EL (cell line): ENCODE measurements at regions not wholly inside any gene's neighbourhood (a gene's known extent, or its start where the extent isn't known, plus 50 kb on each side); places are given as distances from the start of the nearest gene placed in this dataset.
A peak's percentile ranks its signal among the peaks of the same experiment; 100 is the strongest.

Experiments used
- DNase-seq: peaks from one replicate; pipeline ENCODE4 v3.0.0-alpha.2; 2016

DNA sequence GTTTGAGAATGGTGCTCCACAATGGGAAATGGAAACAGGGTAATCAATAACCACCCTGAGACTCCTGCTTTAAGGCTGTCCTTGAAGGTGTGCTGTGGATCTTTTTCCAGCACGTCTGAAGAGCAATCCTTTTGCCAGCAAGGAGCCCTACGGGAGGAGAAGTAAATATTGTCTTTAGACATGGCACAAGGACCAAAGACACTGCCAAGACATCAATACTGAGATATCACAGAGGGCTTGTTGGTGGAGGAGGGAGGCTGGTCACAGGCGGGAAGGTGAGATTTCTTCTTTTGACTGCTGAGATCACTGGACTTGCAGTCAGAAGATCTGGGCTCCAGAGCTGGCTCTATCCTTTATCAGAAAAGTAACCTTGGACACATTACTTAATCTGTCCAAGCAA lies 135.0 kb upstream of the ZNF462 start:
- no peak for DNase-seq

DNA sequence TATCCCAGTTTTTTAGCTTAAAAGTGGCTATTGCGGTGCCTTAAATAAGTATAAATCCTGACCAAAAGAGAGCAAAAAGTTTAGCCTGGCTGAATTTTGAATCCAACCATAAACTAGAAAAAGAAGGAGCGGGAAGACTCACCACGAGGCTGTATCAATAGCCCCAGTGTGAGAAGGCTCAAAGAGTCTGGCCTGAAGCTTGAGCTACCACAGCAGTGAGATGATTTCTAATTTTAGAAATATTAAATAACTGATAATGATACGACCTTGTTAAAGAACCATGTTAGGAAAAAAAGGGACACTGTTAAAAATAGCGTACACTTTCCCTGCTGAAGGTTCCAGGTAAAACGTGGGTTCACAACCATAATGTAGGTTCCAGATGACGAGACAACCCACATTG lies 134.1 kb upstream of the ZNF462 start:
- no peak for DNase-seq

DNA sequence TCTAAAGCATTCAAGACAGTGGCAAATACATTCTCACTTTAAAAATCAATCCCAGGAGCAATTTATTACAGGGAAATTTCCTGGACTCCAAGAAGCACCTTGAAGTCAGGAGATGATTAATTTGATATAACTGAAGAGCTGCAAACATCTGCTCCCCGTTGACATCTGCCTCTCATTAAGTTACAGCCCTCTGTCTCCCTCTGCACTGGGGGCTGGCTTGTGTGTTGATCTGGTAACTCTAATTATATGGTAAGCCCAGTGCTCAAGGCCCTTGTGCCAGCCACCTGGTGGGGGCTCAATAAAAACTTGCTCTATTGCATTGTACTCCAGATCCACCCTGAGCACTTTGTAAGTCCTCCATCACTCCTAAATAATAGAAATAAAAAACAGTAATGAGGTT lies 131.1 kb upstream of the ZNF462 start:
- no peak for DNase-seq

DNA sequence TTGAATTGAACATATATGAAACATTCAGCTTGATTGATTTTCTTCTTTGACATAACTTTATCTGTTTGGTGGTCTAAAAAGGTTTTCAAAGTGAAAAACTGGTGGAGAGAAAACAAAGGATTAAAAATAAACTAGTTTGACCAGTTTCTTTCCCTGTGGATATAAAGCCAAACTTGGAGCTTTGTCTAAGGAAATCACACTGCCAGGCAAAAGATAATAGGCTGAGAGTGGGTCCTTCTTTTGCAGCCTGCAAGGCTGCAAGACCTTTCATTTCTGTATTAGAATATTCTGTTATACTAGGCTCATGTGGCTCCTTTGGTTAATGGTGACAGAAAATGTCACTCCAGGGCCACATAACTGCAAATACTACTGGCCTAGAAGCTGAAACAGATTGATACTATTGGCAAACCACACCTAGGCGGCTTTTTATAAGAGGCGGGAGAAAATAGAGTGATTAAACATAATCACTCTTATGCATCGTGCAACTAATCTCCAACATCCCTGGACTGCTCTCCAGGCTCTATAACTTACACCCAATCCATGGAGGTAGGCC lies 129.1 kb upstream of the ZNF462 start:
- no peak for DNase-seq

DNA sequence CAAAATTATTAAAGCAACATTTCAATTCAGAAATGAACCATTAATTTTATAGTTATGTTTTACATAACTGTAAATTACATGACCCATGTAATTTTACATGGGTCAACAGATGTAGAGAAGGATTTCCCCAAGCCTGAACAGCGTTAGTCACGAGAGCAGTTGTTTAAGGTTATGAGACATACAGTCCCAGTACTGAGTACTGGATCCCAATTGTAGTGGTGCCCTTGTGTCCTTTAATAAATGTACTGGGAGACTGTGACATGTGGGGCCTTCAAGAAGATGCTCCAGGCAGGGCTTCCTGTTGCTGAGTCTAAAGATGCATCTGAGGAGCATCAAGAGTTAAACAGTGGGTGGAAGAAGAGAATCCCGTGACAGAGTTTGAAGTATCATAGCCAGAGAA lies 125.5 kb upstream of the ZNF462 start:
- no peak for DNase-seq

DNA sequence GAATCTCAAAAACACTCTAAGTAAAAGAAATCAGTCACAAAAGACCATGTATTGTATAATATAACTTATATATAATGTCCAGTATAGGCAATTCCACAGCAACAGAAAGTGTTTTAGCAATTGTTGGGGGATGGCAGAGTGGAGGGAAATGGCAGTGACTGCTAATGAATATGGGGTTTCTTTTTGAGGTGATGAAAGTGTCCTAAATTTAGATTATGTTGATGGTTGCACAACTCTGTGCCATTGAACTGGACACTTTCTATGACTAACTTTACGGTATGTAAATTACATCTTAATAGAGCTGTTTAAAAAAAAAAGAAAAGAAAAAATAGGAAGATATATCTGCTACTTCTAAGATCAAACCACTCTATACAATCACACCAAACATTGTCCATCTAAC lies 124.9 kb upstream of the ZNF462 start:
- no peak for DNase-seq

DNA sequence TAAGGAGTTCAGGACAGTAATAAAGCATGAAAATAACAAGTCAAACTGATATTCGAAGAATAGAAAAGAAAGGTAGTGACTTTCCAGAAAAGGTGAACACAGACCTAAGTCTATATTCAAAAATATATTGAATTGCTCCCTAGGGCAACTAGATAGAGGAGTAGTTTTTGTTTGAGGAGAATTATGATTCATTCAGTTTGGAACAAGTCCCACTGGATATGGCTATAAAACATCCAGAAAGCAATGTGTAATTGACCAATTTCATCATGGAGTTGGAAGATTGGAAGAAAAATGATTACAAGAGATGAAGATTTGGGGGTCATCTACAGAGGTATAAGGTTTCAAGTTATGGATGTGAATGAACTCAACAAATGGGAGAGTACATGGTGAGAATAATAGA lies 117.5 kb upstream of the ZNF462 start:
- peak; percentile 48 for DNase-seq

DNA sequence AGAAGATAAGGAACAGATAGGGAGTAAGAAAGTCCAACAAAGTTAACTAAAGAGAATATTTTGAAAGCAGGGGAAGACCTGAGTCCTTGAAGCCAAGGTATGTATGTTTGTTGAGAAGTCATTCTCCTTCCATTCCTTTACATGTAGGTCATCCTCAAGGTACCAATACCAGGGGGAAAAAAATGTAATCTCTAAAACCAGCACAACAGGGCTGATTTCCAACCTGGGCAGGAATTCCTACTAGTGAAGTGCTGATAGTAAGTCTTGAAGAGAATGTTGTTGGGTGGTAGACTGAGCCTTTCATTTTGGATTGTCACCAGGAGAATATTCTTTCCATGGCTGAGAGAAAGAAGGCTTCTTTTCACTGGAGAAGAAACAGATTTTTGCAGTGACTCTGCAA lies 117.1 kb upstream of the ZNF462 start:
- no peak for DNase-seq

DNA sequence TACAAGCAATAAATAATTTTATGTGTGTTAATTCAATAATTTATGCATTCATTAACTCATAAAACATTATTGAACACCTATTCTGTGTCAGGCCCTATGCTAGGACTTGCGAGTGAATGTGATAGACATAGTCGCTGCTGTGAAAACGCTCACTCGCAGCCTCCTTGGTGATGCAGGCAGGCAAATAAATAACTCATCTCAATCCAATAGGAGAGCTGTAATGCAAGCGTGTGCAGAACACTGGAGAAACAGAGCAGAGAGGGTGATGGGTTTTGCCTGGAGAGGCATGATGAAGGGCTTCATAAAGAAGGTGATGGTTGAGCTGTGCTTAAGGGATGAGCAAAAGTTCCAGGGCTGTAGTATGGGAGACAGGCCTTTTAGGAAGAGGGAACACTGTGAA lies 111.3 kb upstream of the ZNF462 start:
- no peak for DNase-seq

DNA sequence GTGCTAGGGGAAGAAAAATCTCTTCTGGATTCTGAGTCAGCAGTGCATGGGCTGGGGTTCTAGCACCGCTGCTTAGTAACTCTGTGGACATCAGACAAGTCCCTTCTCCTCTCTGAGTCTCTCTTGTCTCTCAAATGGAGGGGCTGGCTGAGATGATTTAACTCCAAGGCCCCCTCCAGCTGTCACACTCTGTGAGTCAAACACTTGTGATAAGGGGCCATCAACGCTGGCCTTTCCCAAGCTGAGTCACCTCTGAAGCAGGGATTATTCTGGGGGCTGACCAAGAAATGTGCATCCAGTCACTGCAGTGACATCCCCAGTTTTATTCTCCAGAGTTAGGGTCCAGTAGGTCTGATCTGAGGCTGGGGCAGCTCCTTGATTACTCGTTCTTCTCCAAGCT lies 110.4 kb upstream of the ZNF462 start:
- DNase-seq: peak; percentile 25

DNA sequence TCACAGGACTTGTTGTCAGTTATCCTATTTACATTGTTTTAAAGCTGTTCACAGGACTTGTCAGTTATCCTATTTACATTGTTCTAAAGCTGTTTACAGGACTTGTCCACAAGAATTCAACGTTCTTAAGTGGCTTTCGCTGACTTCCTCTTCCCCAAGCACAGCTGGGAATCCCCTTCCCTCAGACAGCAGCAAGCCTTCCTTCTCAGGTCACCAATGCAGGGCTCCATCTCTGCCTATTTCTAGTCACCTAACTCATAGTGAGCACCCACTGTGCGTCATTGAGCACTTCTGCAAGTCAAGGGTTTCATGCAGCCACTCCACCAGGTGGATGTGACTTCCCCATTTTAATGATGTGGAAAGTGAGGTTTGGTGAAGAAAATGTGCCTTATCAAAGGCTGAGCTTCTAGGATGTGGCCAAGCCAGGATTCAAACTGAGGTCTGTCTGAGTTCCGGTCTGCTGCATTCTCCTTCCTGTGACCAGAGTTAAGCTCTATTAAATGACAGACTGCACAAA lies 109.8 kb upstream of the ZNF462 start:
- no peak for DNase-seq

DNA sequence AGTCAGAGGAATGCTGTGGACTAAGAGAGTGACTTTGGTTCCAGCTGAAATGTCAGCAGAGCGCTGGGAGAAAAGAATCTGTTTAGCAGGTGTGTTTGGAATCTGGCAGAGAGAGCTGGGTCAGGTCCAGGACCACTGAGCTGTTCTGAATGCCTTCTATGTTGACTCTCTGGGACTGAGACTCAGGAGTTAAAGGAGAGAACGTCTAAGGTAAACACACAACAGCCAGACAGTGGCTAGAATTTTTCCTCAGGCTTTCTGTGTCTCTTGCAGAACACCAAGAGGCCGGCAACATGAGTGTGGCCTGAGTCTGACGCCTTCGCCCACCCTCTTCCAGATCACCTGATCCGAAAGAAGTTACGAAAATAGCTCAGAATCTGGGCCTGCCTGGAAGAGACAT lies 107.2 kb upstream of the ZNF462 start:
- DNase-seq: no peak

DNA sequence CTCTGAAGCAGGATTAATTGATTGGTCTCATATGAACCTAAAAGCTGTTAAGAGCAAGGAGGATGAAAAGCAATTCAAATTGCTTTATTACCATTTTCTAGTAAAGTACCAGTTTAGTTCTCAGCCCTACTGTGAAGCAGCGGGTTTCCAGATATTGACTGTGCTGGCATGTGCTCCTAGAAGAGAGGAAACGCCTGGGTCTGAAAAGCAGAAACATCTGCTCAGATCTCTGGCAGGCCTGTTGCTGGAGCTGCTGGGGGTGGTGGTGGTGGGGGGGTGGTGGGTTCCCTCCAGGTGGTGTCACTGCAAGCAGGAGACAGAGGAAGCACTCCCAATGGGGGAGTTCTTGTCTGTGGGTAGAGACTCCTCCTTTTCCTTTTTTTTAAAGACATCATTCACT lies 105.5 kb upstream of the ZNF462 start:
- DNase-seq: no peak

DNA sequence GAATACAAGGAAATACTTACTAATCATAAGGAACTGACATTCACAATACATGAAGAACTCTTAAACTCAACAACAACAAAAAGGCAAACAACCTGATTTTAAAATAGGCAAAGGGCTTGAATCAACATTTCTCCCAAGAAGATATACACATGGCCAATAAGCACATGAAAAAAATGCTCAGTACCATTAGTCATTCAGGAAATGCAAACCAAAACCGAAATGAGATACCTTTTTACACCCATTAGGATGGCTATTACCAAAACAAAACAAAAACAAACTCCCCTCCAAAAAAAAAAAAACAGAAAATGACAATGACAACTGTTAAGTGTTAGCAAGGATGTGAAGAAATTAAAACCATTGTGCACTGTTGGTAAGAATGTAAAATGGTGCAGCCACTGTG lies 104.1 kb upstream of the ZNF462 start:
- peak; percentile 31 for DNase-seq

DNA sequence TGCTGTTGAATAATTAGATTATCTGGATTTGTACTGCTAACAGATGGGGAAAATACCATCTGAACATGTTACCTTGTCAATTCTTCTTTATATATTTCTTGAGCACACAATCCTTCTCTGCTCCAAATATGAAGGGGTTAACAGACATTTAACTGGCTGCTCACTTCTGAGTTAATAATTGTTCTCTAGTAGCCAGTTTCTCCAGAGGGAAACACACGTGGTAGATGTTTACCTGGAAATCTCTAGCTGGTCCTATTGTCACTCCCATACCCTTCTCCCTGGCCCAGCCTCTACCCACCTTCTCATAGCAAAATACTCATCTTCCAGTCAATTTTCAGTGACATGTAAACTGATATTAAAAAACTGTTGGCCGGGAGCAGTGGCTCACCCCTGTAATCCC lies 101.5 kb upstream of the ZNF462 start:
- no peak for DNase-seq

DNA sequence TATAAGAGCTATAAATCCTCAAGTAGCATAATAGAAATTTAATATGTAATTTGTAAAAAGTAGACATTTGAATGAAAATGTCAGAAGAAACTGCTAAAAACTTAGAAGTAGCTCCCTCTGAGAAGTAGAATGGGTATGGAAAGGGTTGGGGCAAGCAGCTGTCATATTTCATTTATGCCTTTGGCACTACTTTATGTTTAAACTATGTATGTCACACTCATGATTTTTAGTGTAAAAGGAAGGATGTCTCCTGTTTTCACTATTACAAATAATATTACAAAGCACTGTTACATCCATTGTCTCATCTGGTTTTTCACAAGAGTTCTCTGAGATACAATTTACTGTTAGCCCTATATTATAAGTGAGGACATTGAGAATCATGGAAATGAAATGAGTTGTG lies 96.3 kb upstream of the ZNF462 start:
- DNase-seq: no peak

DNA sequence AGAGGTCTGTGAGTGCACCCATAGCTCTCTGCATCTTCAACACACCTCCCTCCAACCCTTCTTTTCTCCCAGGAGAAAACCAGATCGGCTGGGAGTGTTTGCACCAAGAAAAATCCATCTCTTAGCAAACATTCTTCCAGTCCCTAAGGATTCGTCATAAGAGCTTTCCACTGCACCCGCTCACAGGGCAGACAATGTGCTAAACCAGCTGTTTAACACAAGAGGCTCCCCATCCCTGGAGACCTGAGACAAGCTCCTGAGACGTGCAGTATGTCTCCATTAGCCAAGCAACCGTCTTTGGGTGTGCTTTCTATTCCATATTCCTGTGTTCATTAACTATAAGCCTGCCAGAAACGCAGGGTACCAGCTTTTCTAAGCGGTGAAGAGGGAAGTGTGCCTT lies 93.6 kb upstream of the ZNF462 start:
- no peak for DNase-seq

DNA sequence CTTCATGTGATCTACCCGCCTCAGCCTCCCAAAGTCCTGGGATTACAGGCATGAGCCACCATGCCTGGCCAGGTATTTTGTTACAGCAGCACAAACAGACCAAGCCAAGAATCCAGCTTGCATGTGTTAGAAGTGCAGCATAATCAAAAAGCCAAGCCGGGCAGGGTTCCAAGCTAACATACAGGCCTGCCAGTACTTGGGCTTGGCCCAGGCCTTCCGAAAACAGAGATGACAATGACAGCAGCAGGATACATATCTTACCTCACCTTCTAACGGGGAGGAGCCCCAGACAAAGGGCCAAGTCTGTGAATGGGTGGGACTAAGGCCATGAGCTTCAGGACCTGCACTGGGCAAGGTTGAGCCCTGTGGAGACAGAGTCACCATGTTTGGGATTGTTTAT lies 91.4 kb upstream of the ZNF462 start:
- DNase-seq: no peak

DNA sequence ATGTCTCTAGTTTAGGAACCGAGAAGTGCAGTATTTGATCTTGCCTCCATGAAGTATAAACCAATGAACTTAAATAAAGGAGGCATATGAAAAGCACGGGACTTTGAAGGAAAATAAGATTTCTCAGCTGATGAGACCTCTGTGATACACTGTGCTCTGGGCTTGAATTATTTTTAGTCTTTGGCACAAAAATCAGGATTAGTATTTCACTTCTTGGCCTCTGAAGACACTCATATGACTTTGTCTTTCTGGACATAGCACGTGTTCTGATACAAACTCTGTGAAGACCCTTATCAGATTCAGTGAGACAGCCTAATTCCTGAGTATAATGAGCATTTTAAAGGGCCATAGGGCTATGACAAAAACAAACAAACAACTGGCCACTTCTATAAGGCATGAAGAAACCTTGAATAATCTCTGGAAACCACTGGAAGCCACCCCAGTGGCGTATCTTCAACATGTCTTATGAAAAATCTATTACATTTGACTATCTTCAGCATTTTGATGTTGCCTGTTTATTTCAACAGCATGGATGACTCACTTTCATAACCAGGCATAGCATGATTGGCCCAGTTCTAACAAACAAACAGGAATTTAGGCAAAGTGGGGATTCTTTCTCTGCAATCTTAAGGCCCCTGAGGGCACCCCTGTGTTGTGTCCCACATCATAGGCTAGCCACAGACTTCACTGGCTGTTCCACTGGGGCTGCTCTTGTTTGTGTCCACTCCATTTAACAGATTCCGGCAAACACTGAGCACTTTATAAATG lies 90.3 kb upstream of the ZNF462 start:
- DNase-seq: peak; percentile 20

DNA sequence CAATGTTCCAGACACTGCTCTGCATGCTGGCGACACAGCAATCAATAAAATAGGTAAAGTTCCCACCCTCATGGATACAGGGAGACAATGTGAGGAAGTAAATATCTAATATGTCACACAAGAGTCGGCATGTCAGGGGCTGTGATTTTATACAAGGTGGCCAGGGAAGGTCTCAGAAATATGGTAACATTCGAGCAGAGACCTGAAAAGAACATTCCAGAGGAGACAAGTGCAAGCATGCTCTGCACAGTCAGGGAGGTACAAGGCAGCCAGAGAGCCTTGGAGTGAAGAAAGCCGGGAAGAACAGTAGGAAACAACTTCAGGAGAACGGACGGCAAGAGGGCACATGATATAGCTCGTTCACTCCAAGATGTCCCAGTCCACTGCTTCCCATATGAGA lies 89.2 kb upstream of the ZNF462 start:
- no peak for DNase-seq

DNA sequence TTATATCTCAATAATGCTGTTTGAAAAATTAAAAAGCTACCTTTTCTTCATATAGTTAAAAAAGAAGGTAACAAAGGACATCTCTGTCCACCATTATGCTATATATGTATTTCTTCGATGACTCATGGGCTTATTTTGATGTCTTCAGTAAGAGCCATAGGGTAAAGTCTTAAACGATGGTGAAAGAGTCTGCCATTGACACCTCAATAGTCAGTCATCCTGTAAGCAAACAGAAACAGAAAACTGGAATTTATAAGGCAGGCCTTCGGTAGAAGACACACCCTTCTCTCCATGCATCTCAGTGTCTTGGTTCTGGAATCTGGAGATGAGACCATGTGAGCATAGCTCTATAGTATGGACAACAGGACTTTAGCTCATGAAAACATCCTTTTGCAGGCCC lies 87.0 kb upstream of the ZNF462 start:
- DNase-seq: no peak

DNA sequence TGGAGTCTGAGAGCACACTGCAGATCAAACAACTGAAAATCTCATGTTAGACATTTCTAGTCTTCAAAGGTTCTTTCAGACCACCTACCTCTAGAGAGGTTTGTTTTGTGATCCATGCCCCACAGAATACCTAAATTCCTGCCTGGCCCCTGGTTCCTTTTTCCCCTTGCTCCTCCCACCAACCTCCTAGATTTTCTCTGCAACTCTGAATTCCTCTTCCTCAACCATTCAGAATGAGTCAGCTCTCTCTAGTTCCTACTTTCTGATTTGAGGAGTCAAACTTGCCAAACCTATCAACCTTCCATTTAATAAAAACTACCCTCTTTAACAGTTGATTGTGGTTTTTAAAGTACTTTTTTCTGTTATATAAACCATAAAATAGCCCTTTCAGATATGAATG lies 83.2 kb upstream of the ZNF462 start:
- DNase-seq: no peak

DNA sequence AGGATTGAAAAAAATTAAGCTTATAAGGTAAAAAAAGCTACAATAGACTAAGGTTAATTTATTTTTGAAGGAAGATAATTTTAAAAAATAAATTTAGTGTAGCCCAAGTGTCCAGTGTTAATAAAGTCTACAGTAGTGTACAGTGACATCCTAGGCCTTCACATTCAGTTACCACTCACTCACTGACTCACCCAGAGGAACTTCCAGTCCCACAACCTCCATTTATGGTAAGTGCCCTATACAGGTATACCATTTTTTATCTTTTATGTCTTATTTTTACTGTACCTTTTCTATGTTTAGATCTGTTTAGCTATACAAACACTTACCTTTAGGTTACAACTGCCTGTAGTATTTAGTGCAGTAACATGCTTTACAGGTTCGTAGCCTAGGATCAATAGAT lies 79.8 kb upstream of the ZNF462 start:
- DNase-seq: no peak

DNA sequence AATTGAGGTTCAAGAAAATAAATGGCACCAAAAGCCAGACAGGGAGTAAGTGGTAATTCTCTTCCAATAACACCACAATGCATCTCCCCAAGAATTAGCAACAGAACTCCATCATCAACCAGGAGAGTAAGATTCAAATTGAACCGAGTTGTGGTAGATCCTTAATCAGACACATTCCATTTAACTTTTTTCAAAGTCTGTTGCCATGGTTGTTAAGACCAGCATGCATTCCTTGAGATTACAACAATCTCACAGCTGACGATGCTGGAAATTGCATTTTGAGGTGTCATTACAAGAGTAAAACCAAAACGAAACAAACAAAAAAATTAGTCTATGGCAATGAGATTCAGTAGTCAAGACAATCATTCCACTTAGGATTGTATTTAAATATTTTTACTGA lies 78.9 kb upstream of the ZNF462 start:
- no peak for DNase-seq

DNA sequence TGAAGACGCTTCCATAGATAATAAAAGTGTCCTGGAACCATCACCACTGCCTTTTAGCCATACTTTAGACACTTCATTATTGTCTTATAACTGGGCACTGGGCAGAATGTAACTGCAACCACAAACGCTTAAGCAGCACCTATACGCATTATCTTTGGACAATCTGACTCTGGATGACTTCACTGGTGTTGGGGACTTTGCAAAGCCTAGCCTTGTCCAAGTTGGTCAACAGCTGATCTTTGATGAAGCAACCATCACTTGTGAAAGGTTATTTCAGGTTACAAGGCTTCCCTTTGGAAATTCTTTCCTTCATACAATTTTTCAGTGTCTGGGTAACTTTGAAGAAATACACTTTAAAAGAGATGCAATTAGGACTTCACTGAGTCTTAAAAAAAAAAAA lies 77.8 kb upstream of the ZNF462 start:
- DNase-seq: no peak
